PFSK-1 (cell line): ENCODE measurements at regions not wholly inside any gene's neighbourhood (a gene's known extent, or its start where the extent isn't known, plus 50 kb on each side); places are given as distances from the start of the nearest gene placed in this dataset.

Experiments
- FOXP2 ChIP-seq: optimal IDR thresholded peaks from 2 replicates; pipeline ENCODE3; 2011; ENCODE audit warnings: borderline replicate concordance, control low read depth, inconsistent platforms; ENCODE audit not compliant: insufficient read depth; ENCODE audit errors: extremely low read length, extremely low read depth
- POLR2AphosphoS5 ChIP-seq: IDR thresholded peaks from 2 replicates; pipeline ENCODE4 v1.6.1; 2012; ENCODE audit warnings: low read depth, mild to moderate bottlenecking, control low read depth, low read length, moderate library complexity
- REST ChIP-seq, 2 experiments: IDR thresholded peaks; 2 replicates each; pipeline versions ENCODE4 v1.6.1 to v1.8.0; 2011 to 2012; ENCODE audit warnings: low read depth in 2 of 2, low read length in 2 of 2, control low read depth in 1 of 2, inconsistent platforms in 1 of 2, mild to moderate bottlenecking in 1 of 2, moderate library complexity in 1 of 2; ENCODE audit not compliant: insufficient read depth in 1 of 2
- SIN3A ChIP-seq: IDR thresholded peaks from 2 replicates; pipeline ENCODE4 v1.6.1; 2012; ENCODE audit warnings: mild to moderate bottlenecking, low read length, moderate library complexity, borderline replicate concordance; ENCODE audit not compliant: insufficient read depth
- TAF1 ChIP-seq: IDR thresholded peaks from 2 replicates; pipeline ENCODE4 v1.6.1; 2012; ENCODE audit warnings: low read length, control low read depth, borderline replicate concordance; ENCODE audit not compliant: insufficient read depth

GRCh38 chr10:64316416-64316815, 795.2 kb downstream of the REEP3 start:
- TF ChIP-seq SIN3A (no peak), TAF1 (no peak), FOXP2 (no peak), REST (IDR thresholded peaks at IDR 0.05; ENCODE audit: insufficient read depth in 1 of 2, low read depth in 2 of 2, low read length in 2 of 2) (no peak), POLR2AphosphoS5 (no peak)

- no peak for TF ChIP-seq POLR2AphosphoS5
- no peak for TF ChIP-seq SIN3A
- no peak for TF ChIP-seq FOXP2
- TF ChIP-seq TAF1 = no peak
- no peak for TF ChIP-seq REST (IDR thresholded peaks at IDR 0.05; ENCODE audit: insufficient read depth in 1 of 2, low read depth in 2 of 2, low read length in 2 of 2)
Observed at GRCh38 chr10:64316833-64317232, 795.6 kb downstream of the REEP3 start.

GRCh38 chr10:64320448-64320847, 799.2 kb downstream of the REEP3 start:
- TF ChIP-seq TAF1 (no peak), FOXP2 (no peak), POLR2AphosphoS5 (no peak), REST (IDR thresholded peaks at IDR 0.05; ENCODE audit: insufficient read depth in 1 of 2, low read depth in 2 of 2, low read length in 2 of 2) (no peak), SIN3A (no peak)

GRCh38 chr10:64329510-64329909, 808.3 kb downstream of the REEP3 start:
- TF ChIP-seq FOXP2 (no peak), TAF1 (no peak), POLR2AphosphoS5 (no peak), REST (IDR thresholded peaks at IDR 0.05; ENCODE audit: insufficient read depth in 1 of 2, low read depth in 2 of 2, low read length in 2 of 2) (no peak), SIN3A (no peak)

DNA sequence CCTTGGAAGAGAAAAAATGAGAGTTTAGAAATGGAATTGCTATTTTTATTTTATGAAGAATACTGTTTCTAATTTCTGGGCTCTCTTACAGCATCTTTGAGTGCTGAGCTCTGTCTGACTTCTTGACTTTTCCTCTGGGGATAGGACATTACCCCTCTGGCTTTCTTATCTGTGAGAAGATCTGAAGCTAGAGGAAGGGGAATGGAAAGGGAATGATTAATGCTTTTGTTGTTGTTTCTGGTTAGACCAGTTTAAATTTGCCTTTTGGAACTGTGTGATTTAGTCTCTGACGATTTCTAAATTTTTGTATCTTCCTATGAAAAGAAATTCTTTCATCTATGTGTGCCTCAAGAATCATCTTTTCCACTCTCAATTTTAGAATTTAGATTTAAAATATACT, 811.4 kb downstream of the REEP3 start:
- no peak for TF ChIP-seq TAF1
- no peak for TF ChIP-seq FOXP2
- TF ChIP-seq SIN3A = no peak
- TF ChIP-seq REST (IDR thresholded peaks at IDR 0.05; ENCODE audit: insufficient read depth in 1 of 2, low read depth in 2 of 2, low read length in 2 of 2) = no peak
- TF ChIP-seq POLR2AphosphoS5 = no peak
